Kidney (tissue), 13 donors: ENCODE measurements at regions not wholly inside any gene's neighbourhood (a gene's known extent, or its start where the extent isn't known, plus 50 kb on each side); places are given as distances from the start of the nearest gene placed in this dataset.

Experiments used
- DNase-seq, 5 donors: peaks; one replicate each; pipeline ENCODE4 v3.0.0-alpha.2; 2013 to 2020
- FAIRE-seq: peaks from 2 replicates; lab custom pipeline; 2012; peaks lifted over from hg19 to GRCh38; lab: Jason Lieb, UNC
- H3K27ac ChIP-seq, 2 donors: one replicate each; pipeline ENCODE4 v1.7.0; 2013; ENCODE audit warnings: low read depth in 2 of 2, low read length in 2 of 2, inconsistent platforms in 1 of 2
- H3K27me3 ChIP-seq: one replicate; pipeline ENCODE4 v1.7.1; 2013; ENCODE audit warnings: low read length, inconsistent platforms; ENCODE audit not compliant: control insufficient read depth, insufficient read depth
- H3K36me3 ChIP-seq, 3 donors: one replicate each; pipeline versions ENCODE4 v1.7.0 to v1.7.1; 2013; ENCODE audit warnings: low read length in 3 of 3, control low read depth in 1 of 3, inconsistent platforms in 1 of 3; ENCODE audit not compliant: insufficient read depth in 3 of 3, control insufficient read depth in 2 of 3
- H3K4me1 ChIP-seq, 3 donors: one replicate each; pipeline versions ENCODE4 v1.7.0 to v1.7.1; 2013; ENCODE audit warnings: low read length in 3 of 3, inconsistent platforms in 1 of 3, low read depth in 1 of 3; ENCODE audit not compliant: control insufficient read depth in 2 of 3, insufficient read depth in 2 of 3
- H3K4me3 ChIP-seq, 3 donors: one replicate each; pipeline versions ENCODE4 v1.7.0 to v1.8.1; 2013; ENCODE audit warnings: low read length in 3 of 3, control low read depth in 1 of 3, inconsistent platforms in 1 of 3
- H3K9ac ChIP-seq, 3 donors: one replicate each; pipeline versions ENCODE4 v1.7.0 to v1.7.1; 2013; ENCODE audit warnings: low read length in 3 of 3, control low read depth in 1 of 3, inconsistent platforms in 1 of 3
- H3K9me3 ChIP-seq, 3 donors: one replicate each; pipeline versions ENCODE4 v1.7.0 to v1.7.1; 2013; ENCODE audit warnings: low read length in 3 of 3, control low read depth in 1 of 3, inconsistent platforms in 1 of 3; ENCODE audit not compliant: control insufficient read depth in 2 of 3, insufficient read depth in 1 of 3
- CTCF ChIP-seq: IDR thresholded peaks from 3 replicates; pipeline ENCODE4 v1.5.1; 2012; ENCODE audit warnings: mild to moderate bottlenecking, moderate library complexity, borderline replicate concordance; ENCODE audit not compliant: insufficient read depth; ENCODE audit errors: extremely low read depth
- intact Hi-C: fragments of 100-400 bp; cut with DNase I; formaldehyde crosslinking; loops from one replicate; pipeline ENCODE4 v1.11.1; 2022
- donor health status: control.
- donor health status: control.
- donor health status: control.
- donor health status: control.
- donor health status: control.
- donor health status: DM: yes; HTN: yes; CAD: no.
- donor health status: Normal renal cell carcinoma (clear cell type).

- intact Hi-C loops: no loop called here
Measured at GRCh38 chr22:48584170-48584569, 1243.5 kb downstream of the BRD1 start.

GRCh38 chr22:48581796-48582469 lies 1245.7 kb downstream of the BRD1 start:
- H3K36me3 ChIP-seq: no peaks in the 10 kb centered on the region
- H3K4me1 ChIP-seq: no peaks in the 10 kb centered on the region
- no peak for FAIRE-seq
- no peak for TF ChIP-seq CTCF
- H3K9ac ChIP-seq: no peak overlapping the region
- no peaks in the 10 kb centered on the region for H3K27me3 ChIP-seq
- H3K4me3 ChIP-seq: no peak overlapping the region
- intact Hi-C loops: no loop called here
- peak in 2 of 5 donors; percentile 27 to 29 for DNase-seq
- peaks cover 0 to 4% (median 0%) of the 10 kb centered on the region in 3 donors for H3K9me3 ChIP-seq
- no peak overlapping the region for H3K27ac ChIP-seq

More at GRCh38 chr22:48584170-48584569, 1243.5 kb downstream of the BRD1 start:
- no peak overlapping the region for H3K27ac ChIP-seq
- H3K27me3 ChIP-seq: no peaks in the 10 kb centered on the region
- peaks cover 0 to 4% (median 0%) of the 10 kb centered on the region in 3 donors for H3K9me3 ChIP-seq
- no peaks in the 10 kb centered on the region for H3K36me3 ChIP-seq
- FAIRE-seq: no peak
- H3K4me1 ChIP-seq: no peaks in the 10 kb centered on the region
- no peak for TF ChIP-seq CTCF
- DNase-seq: no peak
- H3K4me3 ChIP-seq: peak overlapping the region in 1 of 3 donors; percentile 4
- H3K9ac ChIP-seq: no peak overlapping the region

GRCh38 chr22:48581205-48581766 lies 1246.4 kb downstream of the BRD1 start:
- FAIRE-seq (no peak), DNase-seq (peak in 2 of 5 donors; percentile 31 to 52)
- H3K27ac ChIP-seq: no peak overlapping the region
- no peaks in the 10 kb centered on the region for H3K36me3 ChIP-seq
- no peaks in the 10 kb centered on the region for H3K27me3 ChIP-seq
- TF ChIP-seq CTCF: no peak
- no peak overlapping the region for H3K9ac ChIP-seq
- H3K9me3 ChIP-seq: peaks cover 0 to 4% (median 0%) of the 10 kb centered on the region in 3 donors
- intact Hi-C loops: no loop called here
- H3K4me3 ChIP-seq: no peak overlapping the region
- H3K4me1 ChIP-seq: no peaks in the 10 kb centered on the region
